Osteoblast (primary cell): ENCODE measurements at regions not wholly inside any gene's neighbourhood (a gene's known extent, or its start where the extent isn't known, plus 50 kb on each side); places are given as distances from the start of the nearest gene placed in this dataset.

Source experiments
- DNase-seq: peaks from one replicate; pipeline ENCODE4 v3.0.0; 2011; ENCODE audit warnings: low spot score, mixed read lengths; ENCODE audit not compliant: insufficient read length; ENCODE audit errors: missing footprints
- H2AFZ ChIP-seq: 2 replicates; pipeline ENCODE4 v1.6.0; 2011; ENCODE audit warnings: mild to moderate bottlenecking, low read length
- H3K27ac ChIP-seq: 2 replicates; pipeline ENCODE4 v1.5.1; 2011; ENCODE audit warnings: mild to moderate bottlenecking, low read depth, low read length, moderate library complexity
- H3K27me3 ChIP-seq: 2 replicates; pipeline ENCODE4 v1.6.0; 2012; ENCODE audit warnings: mild to moderate bottlenecking, control low read depth, inconsistent platforms, low read length, moderate library complexity; ENCODE audit not compliant: insufficient read depth
- H3K36me3 ChIP-seq: 2 replicates; pipeline ENCODE4 v1.5.1; 2011; ENCODE audit warnings: mild to moderate bottlenecking, low read length, control low read depth, moderate library complexity; ENCODE audit not compliant: insufficient read depth
- H3K4me1 ChIP-seq: 2 replicates; pipeline ENCODE4 v1.5.1; 2011; ENCODE audit warnings: mild to moderate bottlenecking, low read length, control low read depth, moderate library complexity; ENCODE audit not compliant: insufficient read depth
- H3K4me2 ChIP-seq: 2 replicates; pipeline ENCODE4 v1.6.0; 2011; ENCODE audit warnings: mild to moderate bottlenecking, low read length; ENCODE audit not compliant: insufficient read depth
- H3K4me3 ChIP-seq: fragments of 200-600 bp; sonication (generic); 3 replicates; pipeline ENCODE4 v1.5.1; 2012; ENCODE audit warnings: mild to moderate bottlenecking, low read length, inconsistent platforms; ENCODE audit not compliant: insufficient read depth
- H3K79me2 ChIP-seq: 2 replicates; pipeline ENCODE4 v1.6.0; 2012; ENCODE audit warnings: mild to moderate bottlenecking, low read length, control low read depth, inconsistent platforms; ENCODE audit not compliant: insufficient read depth
- H3K9me3 ChIP-seq: 2 replicates; pipeline ENCODE4 v1.5.1; 2011; ENCODE audit warnings: low read depth, low read length, control low read depth
- H4K20me1 ChIP-seq: 2 replicates; pipeline ENCODE4 v1.6.0; 2012; ENCODE audit warnings: mild to moderate bottlenecking, low read length, control low read depth; ENCODE audit not compliant: insufficient read depth
- CTCF ChIP-seq: IDR thresholded peaks from 2 replicates; pipeline ENCODE4 v1.5.1; 2011; ENCODE audit warnings: mild to moderate bottlenecking, low read depth, low read length, moderate library complexity; ENCODE audit errors: extremely low read depth

DNA sequence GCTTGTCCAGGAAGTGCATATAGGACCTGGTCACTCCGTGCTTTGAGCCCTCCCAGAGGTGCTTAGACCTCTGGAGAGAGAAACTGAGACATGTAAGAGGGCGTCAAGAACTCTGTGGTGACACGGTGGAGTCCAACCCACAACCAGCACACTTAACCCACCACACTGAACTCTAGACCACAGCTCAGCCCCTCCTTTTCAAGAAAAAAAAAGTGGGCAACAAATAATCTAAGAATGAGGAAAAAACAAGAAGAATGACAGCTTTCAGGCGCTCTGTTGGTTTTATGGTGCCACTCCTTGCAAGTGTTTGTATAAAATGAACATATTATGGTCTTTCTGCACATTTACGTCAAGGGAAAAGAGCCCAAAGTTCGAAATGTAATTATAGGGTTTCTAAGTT lies 50.2 kb upstream of the SNAPC3 start:
- Histone ChIP-seq H3K4me2 (no peak overlapping the region), H4K20me1 (no peaks in the 10 kb centered on the region), H3K4me3 (no peak overlapping the region), H3K27ac (no peak overlapping the region), H3K79me2 (no peaks in the 10 kb centered on the region), H3K36me3 (no peaks in the 10 kb centered on the region), H3K4me1 (no peaks in the 10 kb centered on the region), H3K9me3 (no peaks in the 10 kb centered on the region), H3K27me3 (no peaks in the 10 kb centered on the region), H2AFZ (no peak overlapping the region)
- DNase-seq, result no peak
- TF ChIP-seq CTCF, result no peak

DNA sequence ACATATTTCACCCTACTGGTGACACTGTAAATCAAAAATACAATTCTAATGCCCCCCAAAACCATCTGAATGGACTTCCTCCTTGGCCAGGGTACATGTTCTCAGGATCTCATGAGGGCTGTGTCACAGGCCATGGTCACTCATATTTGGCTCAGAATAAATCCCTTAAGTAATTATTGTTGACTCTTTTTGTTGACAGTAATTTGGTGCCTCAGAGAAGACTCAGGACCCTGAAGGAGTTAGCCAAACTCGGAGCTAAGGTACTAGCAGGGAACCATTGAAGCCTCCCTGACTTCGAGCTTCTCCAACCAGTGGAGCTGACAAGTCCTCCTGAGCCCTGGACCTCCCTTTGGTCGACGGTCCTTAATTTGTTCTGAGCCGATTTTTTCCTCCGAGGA lies 51.2 kb upstream of the SNAPC3 start:
- H3K9me3 ChIP-seq, result no peaks in the 10 kb centered on the region
- no peaks in the 10 kb centered on the region for H3K27me3 ChIP-seq
- no peaks in the 10 kb centered on the region for H3K4me1 ChIP-seq
- H3K4me2 ChIP-seq, result no peak overlapping the region
- no peak overlapping the region for H2AFZ ChIP-seq
- no peak for TF ChIP-seq CTCF
- no peaks in the 10 kb centered on the region for H3K36me3 ChIP-seq
- no peaks in the 10 kb centered on the region for H4K20me1 ChIP-seq
- no peak overlapping the region for H3K4me3 ChIP-seq
- no peak for DNase-seq
- H3K27ac ChIP-seq, result no peak overlapping the region
- no peaks in the 10 kb centered on the region for H3K79me2 ChIP-seq

- no peaks in the 10 kb centered on the region for H3K9me3 ChIP-seq
- no peak for DNase-seq
- H3K27ac ChIP-seq, result no peak overlapping the region
- no peak overlapping the region for H3K4me3 ChIP-seq
- H4K20me1 ChIP-seq, result no peaks in the 10 kb centered on the region
- no peak overlapping the region for H2AFZ ChIP-seq
- H3K36me3 ChIP-seq, result no peaks in the 10 kb centered on the region
- H3K27me3 ChIP-seq, result no peaks in the 10 kb centered on the region
- H3K4me1 ChIP-seq, result no peaks in the 10 kb centered on the region
- no peak overlapping the region for H3K4me2 ChIP-seq
- TF ChIP-seq CTCF, result no peak
- no peaks in the 10 kb centered on the region for H3K79me2 ChIP-seq
These were observed 51.9 kb upstream of the SNAPC3 start for GRCh38 chr9:15370466-15371447.

DNA sequence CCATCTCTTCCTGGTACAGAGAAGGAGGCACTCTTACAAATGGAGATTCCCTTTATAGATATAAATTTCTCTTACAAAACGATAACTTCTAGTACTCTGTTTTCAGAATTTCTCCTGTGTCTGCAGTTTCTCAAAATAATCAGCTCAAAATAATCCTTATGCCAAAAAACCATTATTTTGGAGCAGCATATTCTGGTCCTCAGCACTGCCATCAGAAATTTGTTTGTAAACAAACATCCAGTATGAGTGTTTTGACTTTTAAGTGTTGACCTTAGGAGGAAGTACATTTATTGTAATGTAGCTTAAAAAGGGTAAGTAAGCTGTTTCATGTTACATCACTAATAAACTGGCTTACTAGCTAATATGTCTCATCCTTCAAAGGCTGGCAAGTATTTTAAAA lies 52.8 kb upstream of the SNAPC3 start:
- no peak for DNase-seq
- Histone ChIP-seq H3K4me3 (no peak overlapping the region), H3K4me1 (no peaks in the 10 kb centered on the region), H4K20me1 (no peaks in the 10 kb centered on the region), H3K9me3 (no peaks in the 10 kb centered on the region), H2AFZ (no peak overlapping the region), H3K79me2 (no peaks in the 10 kb centered on the region), H3K4me2 (no peak overlapping the region), H3K27ac (no peak overlapping the region), H3K27me3 (no peaks in the 10 kb centered on the region), H3K36me3 (no peaks in the 10 kb centered on the region)
- TF ChIP-seq CTCF, result no peak
